Activated CD8-positive, alpha-beta T cell treated with anti-CD3 and anti-CD28 coated beads for 36 hours (primary cell): ENCODE measurements at regions not wholly inside any gene's neighbourhood (a gene's known extent, or its start where the extent isn't known, plus 50 kb on each side); places are given as distances from the start of the nearest gene placed in this dataset.

ENCODE experiments used
- ATAC-seq: fragments of 200-7000 bp; cut with Tn5 transposase; one replicate; pipeline ENCODE4 v1.10.0; 2021; ENCODE audit warnings: mild to moderate bottlenecking, moderate library complexity
- CTCF ChIA-PET: fragments of 350-600 bp; sonication (Branson Sonifier 250); formaldehyde crosslinking; loops from one replicate; lab custom pipeline; 2021; ENCODE audit warnings: antibody characterized with exemption; lab: Charles Lee
- POLR2A ChIA-PET: fragments of 350-600 bp; sonication (Branson Sonifier 250); formaldehyde crosslinking; loops from one replicate; lab custom pipeline; 2021; ENCODE audit warnings: antibody characterized with exemption; lab: Charles Lee
- DNase-seq: peaks from one replicate; pipeline ENCODE4 v3.0.0-alpha.2; 2020
- H3K27ac Mint-ChIP-seq: one replicate; pipeline ENCODE4 v1.8.0; 2021; ENCODE audit warnings: mild to moderate bottlenecking, mixed read lengths
- H3K27me3 Mint-ChIP-seq: one replicate; pipeline ENCODE4 v1.8.0; 2021; ENCODE audit warnings: mixed read lengths
- H3K36me3 Mint-ChIP-seq: one replicate; pipeline ENCODE4 v1.8.0; 2021; ENCODE audit warnings: low read depth, mixed read lengths
- H3K4me1 Mint-ChIP-seq: one replicate; pipeline ENCODE4 v1.8.0; 2021; ENCODE audit warnings: low read depth, mixed read lengths
- H3K4me3 Mint-ChIP-seq: one replicate; pipeline ENCODE4 v1.8.0; 2021; ENCODE audit warnings: mild to moderate bottlenecking, moderate library complexity, mixed read lengths
- H3K9me3 Mint-ChIP-seq: one replicate; pipeline ENCODE4 v1.8.0; 2021; ENCODE audit warnings: mixed read lengths
- intact Hi-C: fragments of 100-400 bp; cut with micrococcal nuclease; formaldehyde crosslinking; loops from one replicate; pipeline ENCODE4 v1.10.0; 2022
- TF ChIP-seq, protein P1 (sequence below): fragments of 200-600 bp; IDR thresholded peaks from one replicate; pipeline ENCODE4 v1.8.0; 2022; ENCODE audit warnings: antibody characterized with exemption, mild to moderate bottlenecking

- no peaks in the 10 kb centered on the region for H3K4me1 Mint-ChIP-seq
- no peaks in the 10 kb centered on the region for H3K9me3 Mint-ChIP-seq
- no peak for ATAC-seq
- intact Hi-C loops = no loop called here
- no peak overlapping the region for H3K27ac Mint-ChIP-seq
- no peak overlapping the region for H3K4me3 Mint-ChIP-seq
- ChIA-PET CTCF (no interaction called here), POLR2A (no interaction called here)
- H3K36me3 Mint-ChIP-seq = no peaks in the 10 kb centered on the region
- DNase-seq = no peak
- no peaks in the 10 kb centered on the region for H3K27me3 Mint-ChIP-seq
- TF ChIP-seq, protein P1, sequence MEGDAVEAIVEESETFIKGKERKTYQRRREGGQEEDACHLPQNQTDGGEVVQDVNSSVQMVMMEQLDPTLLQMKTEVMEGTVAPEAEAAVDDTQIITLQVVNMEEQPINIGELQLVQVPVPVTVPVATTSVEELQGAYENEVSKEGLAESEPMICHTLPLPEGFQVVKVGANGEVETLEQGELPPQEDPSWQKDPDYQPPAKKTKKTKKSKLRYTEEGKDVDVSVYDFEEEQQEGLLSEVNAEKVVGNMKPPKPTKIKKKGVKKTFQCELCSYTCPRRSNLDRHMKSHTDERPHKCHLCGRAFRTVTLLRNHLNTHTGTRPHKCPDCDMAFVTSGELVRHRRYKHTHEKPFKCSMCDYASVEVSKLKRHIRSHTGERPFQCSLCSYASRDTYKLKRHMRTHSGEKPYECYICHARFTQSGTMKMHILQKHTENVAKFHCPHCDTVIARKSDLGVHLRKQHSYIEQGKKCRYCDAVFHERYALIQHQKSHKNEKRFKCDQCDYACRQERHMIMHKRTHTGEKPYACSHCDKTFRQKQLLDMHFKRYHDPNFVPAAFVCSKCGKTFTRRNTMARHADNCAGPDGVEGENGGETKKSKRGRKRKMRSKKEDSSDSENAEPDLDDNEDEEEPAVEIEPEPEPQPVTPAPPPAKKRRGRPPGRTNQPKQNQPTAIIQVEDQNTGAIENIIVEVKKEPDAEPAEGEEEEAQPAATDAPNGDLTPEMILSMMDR = no peak
Measured at GRCh38 chr12:43278541-43278832, 273.5 kb downstream of the ADAMTS20 start.

- intact Hi-C loops = no loop called here
- POLR2A ChIA-PET = no interaction called here
- Mint-ChIP-seq H3K27ac (no peak overlapping the region), H3K36me3 (no peaks in the 10 kb centered on the region), H3K27me3 (no peaks in the 10 kb centered on the region), H3K4me1 (no peaks in the 10 kb centered on the region), H3K9me3 (no peaks in the 10 kb centered on the region), H3K4me3 (no peak overlapping the region)
- TF ChIP-seq, protein P1 = no peak
- DNase-seq = no peak
- CTCF ChIA-PET = no interaction called here
- ATAC-seq = no peak
Measured at GRCh38 chr12:43277651-43278540, 274.1 kb downstream of the ADAMTS20 start.

DNA sequence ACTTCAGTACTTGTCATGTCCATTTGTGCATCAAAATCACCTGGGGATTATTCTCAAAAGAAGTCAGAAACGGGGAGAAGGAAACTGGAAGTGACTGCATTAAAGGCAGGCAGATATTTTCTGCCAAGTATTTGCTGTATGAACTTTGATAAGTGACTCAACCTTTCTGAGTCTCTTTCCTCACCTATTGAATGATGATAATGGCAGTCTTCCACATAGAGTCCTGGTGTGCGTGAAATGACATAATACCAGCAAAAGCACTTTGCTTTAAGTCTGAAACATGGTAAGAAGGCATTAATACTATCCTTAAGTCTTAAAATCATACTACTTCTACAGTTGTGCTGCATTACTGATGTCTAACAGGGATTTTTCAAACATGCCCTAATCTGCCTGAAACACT is 278.5 kb downstream of the ADAMTS20 start:
- POLR2A ChIA-PET = no interaction called here
- no peak overlapping the region for H3K4me3 Mint-ChIP-seq
- TF ChIP-seq, protein P1 = no peak
- CTCF ChIA-PET = no interaction called here
- no peak overlapping the region for H3K27ac Mint-ChIP-seq
- H3K36me3 Mint-ChIP-seq = no peaks in the 10 kb centered on the region
- ATAC-seq = no peak
- DNase-seq = no peak
- no peaks in the 10 kb centered on the region for H3K27me3 Mint-ChIP-seq
- intact Hi-C loops = no loop called here
- no peaks in the 10 kb centered on the region for H3K4me1 Mint-ChIP-seq
- no peaks in the 10 kb centered on the region for H3K9me3 Mint-ChIP-seq

GRCh38 chr12:43271659-43272058 is 280.3 kb downstream of the ADAMTS20 start:
- TF ChIP-seq, protein P1 = no peak
- Mint-ChIP-seq H3K36me3 (no peaks in the 10 kb centered on the region), H3K9me3 (no peaks in the 10 kb centered on the region), H3K27ac (no peak overlapping the region), H3K4me3 (no peak overlapping the region), H3K4me1 (no peaks in the 10 kb centered on the region), H3K27me3 (no peaks in the 10 kb centered on the region)
- DNase-seq (no peak), ATAC-seq (no peak)
- intact Hi-C loops = no loop called here
- POLR2A ChIA-PET = no interaction called here
- CTCF ChIA-PET = no interaction called here

- no peaks in the 10 kb centered on the region for H3K9me3 Mint-ChIP-seq
- POLR2A ChIA-PET = no interaction called here
- no peak overlapping the region for H3K27ac Mint-ChIP-seq
- no peak overlapping the region for H3K4me3 Mint-ChIP-seq
- CTCF ChIA-PET = no interaction called here
- intact Hi-C loops = no loop called here
- no peaks in the 10 kb centered on the region for H3K36me3 Mint-ChIP-seq
- ATAC-seq (no peak), DNase-seq (no peak)
- TF ChIP-seq, protein P1 = no peak
- H3K27me3 Mint-ChIP-seq = no peaks in the 10 kb centered on the region
- H3K4me1 Mint-ChIP-seq = no peaks in the 10 kb centered on the region
Measured at GRCh38 chr12:43267818-43268217, 284.2 kb downstream of the ADAMTS20 start.
